Transverse colon (tissue), 4 donors: ENCODE measurements at regions not wholly inside any gene's neighbourhood (a gene's known extent, or its start where the extent isn't known, plus 50 kb on each side); places are given as distances from the start of the nearest gene placed in this dataset.

Experiments
- CTCF ChIP-seq, 5 experiments: fragments of 200-600 bp in 3 of 5; fragments of 450-650 bp in 2 of 5; sonication (generic) in 3 of 5; IDR thresholded peaks; 1 replicate in 2 of 5; 2 replicates in 3 of 5; pipeline ENCODE4 v1.5.1; 2016 to 2017; ENCODE audit warnings: antibody characterized with exemption in 5 of 5, inconsistent platforms in 3 of 5, mild to moderate bottlenecking in 2 of 5, moderate library complexity in 1 of 5
- POLR2AphosphoS5 ChIP-seq, 3 donors: sonication (generic); formaldehyde crosslinking; IDR thresholded peaks; one replicate each; pipeline ENCODE4 v1.6.1; 2016; ENCODE audit warnings: antibody characterized with exemption in 3 of 3

- TF ChIP-seq CTCF (IDR thresholded peaks at IDR 0.05) (no peak), POLR2AphosphoS5 (IDR thresholded peaks at IDR 0.05) (no peak)
These were observed 143.8 kb upstream of the PPP1R26 start for GRCh38 chr9:135335691-135336181.
